ENCODE measurements at regions not wholly inside any gene's neighbourhood (a gene's known extent, or its start where the extent isn't known, plus 50 kb on each side); places are given as distances from the start of the nearest gene placed in this dataset.

DNA sequence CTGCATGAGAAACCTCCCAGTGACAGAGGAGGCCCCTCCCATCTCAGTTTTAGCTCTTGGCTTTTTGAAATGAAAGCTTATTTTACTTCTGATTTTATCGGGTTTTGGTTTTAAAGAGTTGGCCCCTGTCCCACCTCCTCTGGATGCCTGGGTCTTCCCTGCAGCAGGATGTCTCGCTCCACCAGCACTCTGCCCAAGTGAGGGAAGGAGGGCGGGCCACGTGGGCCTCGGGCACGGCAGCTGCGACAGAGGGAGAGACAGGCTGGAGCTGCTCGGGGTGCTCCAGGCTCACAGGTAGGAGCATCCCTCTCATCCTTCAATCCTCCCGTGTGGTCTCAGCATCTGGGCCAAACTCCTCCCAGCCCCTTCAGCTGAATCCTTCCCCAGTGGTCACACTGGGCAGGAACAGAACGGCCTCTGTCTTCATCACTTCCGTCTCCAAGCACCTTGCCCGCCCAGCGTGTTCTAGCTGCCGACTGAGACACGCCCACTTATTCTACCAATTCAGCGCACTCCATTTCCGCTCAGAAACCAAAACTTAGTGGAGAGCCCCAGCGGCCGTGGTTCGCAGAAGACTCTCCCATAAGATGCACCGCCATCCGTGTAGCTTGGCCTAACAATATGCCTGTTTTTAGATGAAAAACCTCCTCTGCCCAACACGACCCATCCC, 222.9 kb downstream of the GLRX3 start:
- TF ChIP-seq POLR2A (IDR thresholded peaks at IDR 0.05) (no peak), POLR2AphosphoS5 (IDR thresholded peaks at IDR 0.05) (no peak)
